Thoracic aorta (tissue), 2 donors: ENCODE measurements at regions not wholly inside any gene's neighbourhood (a gene's known extent, or its start where the extent isn't known, plus 50 kb on each side); places are given as distances from the start of the nearest gene placed in this dataset.

Source experiments
- ATAC-seq: fragments of 150-250 bp; one replicate; pipeline ENCODE4 v1.8.0; 2017; ENCODE audit warnings: low read depth; ENCODE audit not compliant: insufficient number of reproducible peaks, low FRiP score
- DNase-seq: peaks from one replicate; pipeline ENCODE4 v3.0.0-alpha.2; 2020; ENCODE audit warnings: low spot score
- H3K27ac ChIP-seq, 2 donors: fragments of 200-600 bp; sonication (generic); 1 replicate in 1 of 2; 2 replicates in 1 of 2; pipeline ENCODE4 v1.5.1; 2016; ENCODE audit warnings: mild to moderate bottlenecking in 2 of 2, moderate library complexity in 2 of 2
- H3K27me3 ChIP-seq: fragments of 200-600 bp; sonication (generic); replicated peaks from 2 replicates; pipeline ENCODE4 v1.6.0; 2016; ENCODE audit warnings: mild to moderate bottlenecking; ENCODE audit not compliant: insufficient read depth
- H3K36me3 ChIP-seq: fragments of 200-600 bp; sonication (generic); one replicate; pipeline ENCODE4 v1.5.1; 2016
- H3K4me1 ChIP-seq, 2 donors: fragments of 200-600 bp; sonication (generic); 1 replicate in 1 of 2; 2 replicates in 1 of 2; pipeline versions ENCODE4 v1.5.1 to v1.6.0; 2016; ENCODE audit warnings: low read depth in 2 of 2, mild to moderate bottlenecking in 1 of 2; ENCODE audit not compliant: control insufficient read depth in 1 of 2
- H3K4me3 ChIP-seq: fragments of 200-600 bp; sonication (generic); 2 replicates; pipeline ENCODE4 v1.5.1; 2016; ENCODE audit warnings: mild to moderate bottlenecking
- H3K9me3 ChIP-seq: fragments of 200-600 bp; sonication (generic); 2 replicates; pipeline ENCODE4 v1.5.1; 2016
- TF ChIP-seq, protein P1 (sequence below): fragments of 200-600 bp; sonication (generic); IDR thresholded peaks from one replicate; pipeline ENCODE4 v1.5.1; 2019; ENCODE audit warnings: antibody characterized with exemption

DNA sequence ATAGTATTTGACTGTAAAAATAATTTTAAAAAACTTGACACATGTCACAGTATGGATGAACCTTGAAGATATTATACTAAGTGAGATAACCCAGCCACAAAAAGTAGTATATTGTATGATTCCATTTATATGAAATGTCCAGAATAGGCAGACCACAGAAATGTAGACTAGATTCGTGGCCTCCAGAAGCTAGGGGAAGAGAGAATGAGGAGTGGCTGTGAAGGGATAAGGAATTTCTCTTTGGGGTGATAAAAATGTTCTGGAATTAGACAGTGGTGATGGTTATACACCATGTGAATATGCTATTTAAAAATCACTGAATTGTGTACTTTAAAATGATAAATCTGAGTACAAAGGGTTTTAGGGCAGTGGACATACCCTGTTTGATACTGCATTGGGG lies 253.1 kb upstream of the DYNLRB2 start:
- Histone ChIP-seq H3K36me3 (no peaks in the 10 kb centered on the region), H3K27me3 (no peaks in the 10 kb centered on the region), H3K9me3 (no peaks in the 10 kb centered on the region), H3K4me3 (no peak overlapping the region), H3K4me1 (peaks cover 0 to 5% of the 10 kb centered on the region in 2 donors), H3K27ac (no peak overlapping the region)
- no peak for ATAC-seq
- TF ChIP-seq, protein P1, sequence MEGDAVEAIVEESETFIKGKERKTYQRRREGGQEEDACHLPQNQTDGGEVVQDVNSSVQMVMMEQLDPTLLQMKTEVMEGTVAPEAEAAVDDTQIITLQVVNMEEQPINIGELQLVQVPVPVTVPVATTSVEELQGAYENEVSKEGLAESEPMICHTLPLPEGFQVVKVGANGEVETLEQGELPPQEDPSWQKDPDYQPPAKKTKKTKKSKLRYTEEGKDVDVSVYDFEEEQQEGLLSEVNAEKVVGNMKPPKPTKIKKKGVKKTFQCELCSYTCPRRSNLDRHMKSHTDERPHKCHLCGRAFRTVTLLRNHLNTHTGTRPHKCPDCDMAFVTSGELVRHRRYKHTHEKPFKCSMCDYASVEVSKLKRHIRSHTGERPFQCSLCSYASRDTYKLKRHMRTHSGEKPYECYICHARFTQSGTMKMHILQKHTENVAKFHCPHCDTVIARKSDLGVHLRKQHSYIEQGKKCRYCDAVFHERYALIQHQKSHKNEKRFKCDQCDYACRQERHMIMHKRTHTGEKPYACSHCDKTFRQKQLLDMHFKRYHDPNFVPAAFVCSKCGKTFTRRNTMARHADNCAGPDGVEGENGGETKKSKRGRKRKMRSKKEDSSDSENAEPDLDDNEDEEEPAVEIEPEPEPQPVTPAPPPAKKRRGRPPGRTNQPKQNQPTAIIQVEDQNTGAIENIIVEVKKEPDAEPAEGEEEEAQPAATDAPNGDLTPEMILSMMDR: no peak
- no peak for DNase-seq

DNA sequence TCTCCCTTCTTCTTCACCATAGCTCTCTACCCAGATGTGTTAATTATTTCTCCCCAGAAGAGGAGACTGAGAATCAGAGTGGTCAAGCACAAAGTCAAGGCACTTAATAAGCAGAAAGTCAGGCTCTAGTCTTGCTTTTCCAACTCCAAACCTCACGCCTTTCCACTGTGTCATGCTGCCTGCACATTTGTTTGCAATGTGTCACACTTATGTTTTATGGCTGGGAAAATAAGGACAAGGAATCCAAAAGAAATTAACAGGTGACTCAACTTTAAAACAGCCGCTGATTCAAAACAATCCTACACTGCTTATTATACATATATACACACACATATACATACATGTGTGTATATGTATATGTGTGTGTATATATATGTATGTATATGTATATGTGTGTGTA lies 255.7 kb upstream of the DYNLRB2 start:
- TF ChIP-seq, protein P1: no peak
- Histone ChIP-seq H3K27ac (no peak overlapping the region), H3K27me3 (no peaks in the 10 kb centered on the region), H3K36me3 (no peaks in the 10 kb centered on the region), H3K4me1 (peaks cover 0 to 5% of the 10 kb centered on the region in 2 donors), H3K4me3 (no peak overlapping the region), H3K9me3 (no peaks in the 10 kb centered on the region)
- peak; percentile 79 for ATAC-seq
- no peak for DNase-seq

DNA sequence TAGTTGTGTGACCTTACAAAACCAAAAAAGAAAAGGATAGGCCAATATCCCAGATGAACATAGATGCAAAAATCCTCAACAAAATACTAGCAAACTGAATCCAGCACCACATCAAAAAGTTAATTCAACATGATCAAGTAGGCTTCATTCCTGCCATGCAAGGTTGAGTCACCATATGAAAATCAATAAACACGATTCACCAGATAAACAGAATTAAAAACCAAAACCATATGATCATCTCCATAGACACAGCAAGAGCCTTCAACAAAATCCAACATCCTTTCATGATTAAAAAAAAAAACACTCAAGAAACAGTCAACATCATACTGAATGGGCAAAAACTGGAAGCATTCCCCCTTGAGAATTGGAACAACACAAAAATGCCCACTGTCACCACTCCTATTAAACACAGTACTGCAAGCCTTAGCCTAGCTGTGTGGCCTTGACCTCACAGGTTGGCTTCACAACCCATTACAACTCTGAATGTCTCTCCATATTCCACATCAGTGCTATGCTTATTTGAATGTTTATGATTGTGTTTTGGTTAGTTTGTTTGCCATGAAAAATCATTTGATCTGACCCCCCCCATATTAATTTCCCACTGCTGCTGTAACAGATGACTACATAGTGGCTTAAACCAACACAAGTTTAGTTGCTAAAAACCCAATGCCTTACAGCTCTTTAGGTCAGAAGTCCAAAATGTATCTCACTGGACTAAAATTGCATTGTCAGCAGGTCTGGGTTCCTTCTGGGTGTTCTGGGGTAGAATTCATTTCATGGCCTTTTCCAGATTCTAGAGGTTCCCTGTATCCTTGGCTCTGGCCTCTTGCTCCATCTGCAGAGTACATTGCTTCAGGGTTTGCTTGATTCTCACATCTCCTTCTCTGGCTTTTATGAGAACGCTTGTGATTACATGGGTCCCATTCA lies 257.1 kb upstream of the DYNLRB2 start:
- no peaks in the 10 kb centered on the region for H3K27me3 ChIP-seq
- peaks cover 0 to 5% of the 10 kb centered on the region in 2 donors for H3K4me1 ChIP-seq
- H3K36me3 ChIP-seq: no peaks in the 10 kb centered on the region
- no peaks in the 10 kb centered on the region for H3K9me3 ChIP-seq
- DNase-seq (no peak), ATAC-seq (no peak)
- H3K27ac ChIP-seq: no peak overlapping the region
- no peak overlapping the region for H3K4me3 ChIP-seq
- TF ChIP-seq, protein P1: no peak

DNA sequence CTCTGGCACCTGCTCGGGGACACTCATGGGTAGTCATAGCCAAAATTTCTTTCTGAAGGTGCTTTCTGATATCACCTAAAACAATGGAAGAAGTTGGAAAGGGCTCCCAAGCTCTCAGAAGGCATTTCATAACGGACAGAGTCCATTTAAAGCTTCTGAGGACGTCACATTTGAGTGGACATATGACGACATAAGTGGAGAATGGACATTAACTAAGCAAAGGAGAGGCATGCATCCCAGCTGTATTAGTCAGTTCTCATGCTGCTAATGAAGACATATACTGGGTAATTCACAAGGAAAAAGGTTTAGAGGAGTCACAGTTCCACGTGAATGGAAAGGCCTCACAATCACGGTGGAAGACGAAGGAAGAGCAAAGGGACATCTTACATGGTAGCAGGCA lies 260.2 kb upstream of the DYNLRB2 start:
- peaks cover 0 to 3% of the 10 kb centered on the region in 2 donors for H3K4me1 ChIP-seq
- no peak overlapping the region for H3K27ac ChIP-seq
- ATAC-seq (no peak), DNase-seq (no peak)
- no peak overlapping the region for H3K4me3 ChIP-seq
- TF ChIP-seq, protein P1: no peak
- no peaks in the 10 kb centered on the region for H3K9me3 ChIP-seq
- H3K36me3 ChIP-seq: no peaks in the 10 kb centered on the region
- H3K27me3 ChIP-seq: no peaks in the 10 kb centered on the region

DNA sequence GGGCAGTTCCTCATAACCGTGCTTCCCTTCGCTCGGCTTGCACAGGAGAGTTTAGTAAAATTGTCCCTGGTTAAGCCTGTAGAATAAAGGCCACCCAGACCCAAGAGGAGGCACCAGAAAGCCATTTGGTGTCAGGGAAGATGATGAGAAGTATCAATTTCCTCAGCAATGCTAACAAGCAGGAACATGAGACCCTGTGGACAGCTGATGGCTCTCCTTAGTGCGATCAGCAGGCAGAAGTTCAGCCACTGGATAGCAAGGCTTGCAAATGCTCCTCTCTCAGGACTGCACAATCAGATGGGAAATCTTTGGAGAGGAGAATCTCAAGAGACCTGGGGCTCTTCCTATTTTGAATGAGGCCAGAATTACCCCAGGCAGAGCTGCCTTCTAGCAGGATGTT lies 261.1 kb upstream of the DYNLRB2 start:
- ATAC-seq (no peak), DNase-seq (no peak)
- Histone ChIP-seq H3K27me3 (no peaks in the 10 kb centered on the region), H3K4me3 (no peak overlapping the region), H3K36me3 (no peaks in the 10 kb centered on the region), H3K9me3 (no peaks in the 10 kb centered on the region), H3K27ac (no peak overlapping the region), H3K4me1 (no peaks in the 10 kb centered on the region)
- TF ChIP-seq, protein P1: no peak
